Keratinocyte (primary cell): ENCODE measurements at regions not wholly inside any gene's neighbourhood (a gene's known extent, or its start where the extent isn't known, plus 50 kb on each side); places are given as distances from the start of the nearest gene placed in this dataset.

ENCODE experiments used
- EZH2 ChIP-seq: IDR thresholded peaks from one replicate; pipeline ENCODE4 v1.6.1; 2012; ENCODE audit warnings: inconsistent platforms, mild to moderate bottlenecking, low read length, moderate library complexity
- TF ChIP-seq, protein P1 (sequence below), 3 experiments: IDR thresholded peaks in 1 of 3; conservative IDR thresholded peaks in 1 of 3; optimal IDR thresholded peaks in 1 of 3; 2 replicates in 2 of 3; 3 replicates in 1 of 3; pipeline versions ENCODE3 to v1.5.1; 2011; ENCODE audit warnings: low read length in 3 of 3, mild to moderate bottlenecking in 3 of 3, moderate library complexity in 2 of 3, control low read depth in 1 of 3, inconsistent platforms in 1 of 3; ENCODE audit not compliant: insufficient read depth in 2 of 3; ENCODE audit errors: extremely low read depth in 1 of 3

DNA sequence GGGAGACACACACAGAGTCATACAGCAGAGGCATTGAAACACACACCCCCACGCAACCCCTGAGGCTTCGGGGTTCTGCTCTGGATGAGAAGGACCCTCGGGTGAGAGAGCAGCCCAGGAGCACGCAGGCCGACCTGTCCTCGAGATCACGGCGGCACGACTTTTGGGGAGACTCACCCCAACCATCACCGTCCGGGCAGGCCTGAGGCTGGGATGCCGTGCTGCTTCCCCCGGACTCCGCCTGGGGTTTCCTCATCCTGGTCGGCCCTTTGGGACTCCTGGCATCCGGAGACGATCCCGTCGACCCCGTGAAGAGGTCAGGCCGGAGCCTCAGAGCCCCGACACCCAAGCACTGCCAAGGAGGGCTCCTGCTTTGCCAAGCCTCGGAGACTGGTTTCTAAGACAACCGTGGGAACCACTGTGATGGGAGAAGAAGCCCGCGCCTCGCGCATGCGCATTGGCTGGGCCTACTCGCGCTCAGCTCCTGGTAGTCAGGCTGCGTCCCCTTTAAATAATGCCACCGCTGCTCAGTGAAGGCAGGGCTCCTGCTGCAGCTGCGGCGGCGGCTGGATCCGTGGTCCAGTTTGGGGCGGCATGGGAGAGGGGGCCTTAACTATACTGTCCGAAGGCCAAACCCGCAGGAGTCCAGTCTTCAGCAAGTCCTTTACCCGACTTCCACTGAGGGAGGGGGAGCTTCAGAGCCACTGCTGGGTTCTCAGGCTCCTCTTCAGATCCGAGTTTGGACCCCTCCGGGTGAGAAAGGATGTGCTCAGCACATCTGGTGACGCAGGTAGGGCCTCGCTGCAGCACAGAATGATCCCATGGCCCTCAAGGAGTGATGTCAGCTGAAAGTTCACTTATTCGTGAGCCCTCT lies 171.4 kb upstream of the ZNF337 start:
- TF ChIP-seq, protein P1, sequence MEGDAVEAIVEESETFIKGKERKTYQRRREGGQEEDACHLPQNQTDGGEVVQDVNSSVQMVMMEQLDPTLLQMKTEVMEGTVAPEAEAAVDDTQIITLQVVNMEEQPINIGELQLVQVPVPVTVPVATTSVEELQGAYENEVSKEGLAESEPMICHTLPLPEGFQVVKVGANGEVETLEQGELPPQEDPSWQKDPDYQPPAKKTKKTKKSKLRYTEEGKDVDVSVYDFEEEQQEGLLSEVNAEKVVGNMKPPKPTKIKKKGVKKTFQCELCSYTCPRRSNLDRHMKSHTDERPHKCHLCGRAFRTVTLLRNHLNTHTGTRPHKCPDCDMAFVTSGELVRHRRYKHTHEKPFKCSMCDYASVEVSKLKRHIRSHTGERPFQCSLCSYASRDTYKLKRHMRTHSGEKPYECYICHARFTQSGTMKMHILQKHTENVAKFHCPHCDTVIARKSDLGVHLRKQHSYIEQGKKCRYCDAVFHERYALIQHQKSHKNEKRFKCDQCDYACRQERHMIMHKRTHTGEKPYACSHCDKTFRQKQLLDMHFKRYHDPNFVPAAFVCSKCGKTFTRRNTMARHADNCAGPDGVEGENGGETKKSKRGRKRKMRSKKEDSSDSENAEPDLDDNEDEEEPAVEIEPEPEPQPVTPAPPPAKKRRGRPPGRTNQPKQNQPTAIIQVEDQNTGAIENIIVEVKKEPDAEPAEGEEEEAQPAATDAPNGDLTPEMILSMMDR (optimal IDR thresholded peaks at IDR 0.05 in 1 of 3, IDR thresholded peaks at IDR 0.05 in 1 of 3, conservative IDR thresholded peaks at IDR 0.05 in 1 of 3; ENCODE audit: extremely low read depth in 1 of 3, insufficient read depth in 2 of 3, low read length in 3 of 3), result no peak
- TF ChIP-seq EZH2, result peak; percentile 7
